ENCODE measurements at regions not wholly inside any gene's neighbourhood (a gene's known extent, or its start where the extent isn't known, plus 50 kb on each side); places are given as distances from the start of the nearest gene placed in this dataset.

GRCh38 chr15:39066677-39067076, 502.1 kb upstream of the RASGRP1 start:
- H3K4me1 ChIP-seq (ENCODE audit: control insufficient read depth, insufficient read depth, low read length): peaks cover 3% of the 10 kb centered on the region
- BruUV-seq (replicated peaks): no TSS peak
- ChIA-PET CTCF (no interaction called here), POLR2A (no interaction called here)
- ATAC-seq: no peak
- H3K4me3 ChIP-seq (ENCODE audit: low read depth in 2 of 2, low read length in 2 of 2): no peak overlapping the region
- no peaks in the 10 kb centered on the region for H3K27me3 ChIP-seq (ENCODE audit: control insufficient read depth, insufficient read depth, low read length)
- no peaks in the 10 kb centered on the region for H3K9me3 ChIP-seq (ENCODE audit: control insufficient read depth, insufficient read depth, low read depth, low read length)
- TF ChIP-seq, protein P1, sequence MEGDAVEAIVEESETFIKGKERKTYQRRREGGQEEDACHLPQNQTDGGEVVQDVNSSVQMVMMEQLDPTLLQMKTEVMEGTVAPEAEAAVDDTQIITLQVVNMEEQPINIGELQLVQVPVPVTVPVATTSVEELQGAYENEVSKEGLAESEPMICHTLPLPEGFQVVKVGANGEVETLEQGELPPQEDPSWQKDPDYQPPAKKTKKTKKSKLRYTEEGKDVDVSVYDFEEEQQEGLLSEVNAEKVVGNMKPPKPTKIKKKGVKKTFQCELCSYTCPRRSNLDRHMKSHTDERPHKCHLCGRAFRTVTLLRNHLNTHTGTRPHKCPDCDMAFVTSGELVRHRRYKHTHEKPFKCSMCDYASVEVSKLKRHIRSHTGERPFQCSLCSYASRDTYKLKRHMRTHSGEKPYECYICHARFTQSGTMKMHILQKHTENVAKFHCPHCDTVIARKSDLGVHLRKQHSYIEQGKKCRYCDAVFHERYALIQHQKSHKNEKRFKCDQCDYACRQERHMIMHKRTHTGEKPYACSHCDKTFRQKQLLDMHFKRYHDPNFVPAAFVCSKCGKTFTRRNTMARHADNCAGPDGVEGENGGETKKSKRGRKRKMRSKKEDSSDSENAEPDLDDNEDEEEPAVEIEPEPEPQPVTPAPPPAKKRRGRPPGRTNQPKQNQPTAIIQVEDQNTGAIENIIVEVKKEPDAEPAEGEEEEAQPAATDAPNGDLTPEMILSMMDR (IDR thresholded peaks at IDR 0.05): no peak
- no peak for TF ChIP-seq TCF7L2 (IDR thresholded peaks at IDR 0.05; ENCODE audit: low read depth, low read length)
- TF ChIP-seq POLR2AphosphoS5 (IDR thresholded peaks at IDR 0.05; ENCODE audit: low read depth, low read length): no peak
- TF ChIP-seq SIN3A (IDR thresholded peaks at IDR 0.05; ENCODE audit: borderline replicate concordance, insufficient read depth, low read depth, low read length): no peak
- no peak for TF ChIP-seq REST (IDR thresholded peaks at IDR 0.05; ENCODE audit: insufficient read depth in 1 of 2, low read depth in 2 of 2, low read length in 1 of 2)
- no peaks in the 10 kb centered on the region for H3K36me3 ChIP-seq (ENCODE audit: control insufficient read depth, insufficient read depth, low read length)
- H3K27ac ChIP-seq (ENCODE audit: low read length): peak overlapping the region; percentile 14; the same call in 1 of the 2 replicates
- DNase-seq (ENCODE audit: low read depth, low spot score): no peak
- in situ Hi-C loops (cut with HindIII; ENCODE audit: low pct_unique_long_range_greater_than_20kb, low sequenced_read_pairs) (no loop called here), intact Hi-C loops (cut with micrococcal nuclease; ENCODE audit: unreplicated experiment) (no loop called here)

DNA sequence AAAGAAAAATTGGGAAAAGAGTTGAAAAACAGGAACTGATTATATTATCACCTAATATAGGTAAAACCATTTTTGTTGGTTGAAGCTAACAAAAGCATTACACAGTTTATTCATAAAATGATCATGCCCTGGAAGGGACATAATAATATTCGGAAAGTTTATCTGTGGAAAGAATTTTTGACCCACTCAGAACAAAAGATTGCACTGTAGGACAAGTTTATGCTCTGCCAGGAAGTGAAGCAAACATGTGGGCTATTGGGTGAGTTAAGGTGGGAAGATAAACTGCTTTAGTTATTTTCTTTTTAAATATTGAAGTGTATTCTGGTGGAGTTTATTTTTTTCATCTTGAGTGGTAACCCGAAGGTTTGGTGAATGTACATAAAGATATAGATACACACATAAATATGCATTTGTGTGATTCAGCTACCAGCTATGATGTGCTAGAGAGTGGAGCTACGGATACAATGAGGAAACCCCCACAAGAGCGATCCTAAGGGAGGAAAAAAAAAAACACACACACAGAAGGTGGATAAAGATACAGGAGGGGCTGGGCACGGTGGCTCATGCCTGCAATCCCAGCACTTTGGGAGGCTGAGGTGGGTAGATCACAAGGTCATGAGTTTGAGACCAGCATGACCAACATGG, 506.4 kb upstream of the THBS1 start:
- no peak overlapping the region for H3K27ac ChIP-seq (ENCODE audit: low read length)
- H3K36me3 ChIP-seq (ENCODE audit: control insufficient read depth, insufficient read depth, low read length): no peaks in the 10 kb centered on the region
- no TSS peak for BruUV-seq (replicated peaks)
- ATAC-seq (no peak), DNase-seq (ENCODE audit: low read depth, low spot score) (no peak)
- ChIA-PET POLR2A (no interaction called here), CTCF (no interaction called here)
- TF ChIP-seq, protein P1 (IDR thresholded peaks at IDR 0.05): no peak
- no peak for TF ChIP-seq REST (IDR thresholded peaks at IDR 0.05; ENCODE audit: insufficient read depth in 1 of 2, low read depth in 2 of 2, low read length in 1 of 2)
- no peak for TF ChIP-seq POLR2AphosphoS5 (IDR thresholded peaks at IDR 0.05; ENCODE audit: low read depth, low read length)
- TF ChIP-seq SIN3A (IDR thresholded peaks at IDR 0.05; ENCODE audit: borderline replicate concordance, insufficient read depth, low read depth, low read length): no peak
- no peak for TF ChIP-seq TCF7L2 (IDR thresholded peaks at IDR 0.05; ENCODE audit: low read depth, low read length)
- no peaks in the 10 kb centered on the region for H3K27me3 ChIP-seq (ENCODE audit: control insufficient read depth, insufficient read depth, low read length)
- intact Hi-C loops (cut with micrococcal nuclease; ENCODE audit: unreplicated experiment): no loop called here
- no peaks in the 10 kb centered on the region for H3K9me3 ChIP-seq (ENCODE audit: control insufficient read depth, insufficient read depth, low read depth, low read length)
- no peaks in the 10 kb centered on the region for H3K4me1 ChIP-seq (ENCODE audit: control insufficient read depth, insufficient read depth, low read length)
- in situ Hi-C loops (cut with HindIII; ENCODE audit: low pct_unique_long_range_greater_than_20kb, low sequenced_read_pairs): no loop called here
- H3K4me3 ChIP-seq (ENCODE audit: low read depth in 2 of 2, low read length in 2 of 2): no peak overlapping the region

Data from Panc1 (cell line).